ENCODE measurements at regions not wholly inside any gene's neighbourhood (a gene's known extent, or its start where the extent isn't known, plus 50 kb on each side); places are given as distances from the start of the nearest gene placed in this dataset.

DNA sequence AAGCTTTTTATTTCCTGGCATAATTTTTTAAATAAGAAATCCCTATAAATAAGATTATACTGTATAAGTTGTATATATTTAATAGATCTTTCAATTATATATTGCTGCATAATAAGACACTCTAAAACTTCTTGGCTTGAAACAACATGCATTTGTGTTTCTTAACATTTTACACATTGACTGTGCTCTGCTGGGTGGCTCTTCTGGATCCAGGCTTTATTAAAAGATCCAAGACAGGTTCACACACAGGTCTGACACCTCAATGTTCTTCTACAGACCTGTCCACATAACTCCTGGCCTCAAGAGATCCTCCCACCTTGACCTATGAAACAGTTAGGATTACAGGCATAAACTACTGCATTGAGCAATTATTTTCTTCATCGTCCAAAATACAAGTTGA is 77.6 kb upstream of the PCDH17 start:
- Mint-ChIP-seq H3K27ac (ENCODE audit: unreplicated experiment) (no peak overlapping the region), H3K4me1 (ENCODE audit: low read depth) (peaks cover 7% of the 10 kb centered on the region), H3K36me3 (ENCODE audit: low read depth) (no peaks in the 10 kb centered on the region), H3K9me3 (ENCODE audit: low read depth) (peaks cover 3% of the 10 kb centered on the region), H3K4me3 (ENCODE audit: unreplicated experiment) (no peak overlapping the region), H3K27me3 (ENCODE audit: low read depth) (no peaks in the 10 kb centered on the region)
- DNase-seq (ENCODE audit: low spot score), result no peak
- TF ChIP-seq, protein P1, sequence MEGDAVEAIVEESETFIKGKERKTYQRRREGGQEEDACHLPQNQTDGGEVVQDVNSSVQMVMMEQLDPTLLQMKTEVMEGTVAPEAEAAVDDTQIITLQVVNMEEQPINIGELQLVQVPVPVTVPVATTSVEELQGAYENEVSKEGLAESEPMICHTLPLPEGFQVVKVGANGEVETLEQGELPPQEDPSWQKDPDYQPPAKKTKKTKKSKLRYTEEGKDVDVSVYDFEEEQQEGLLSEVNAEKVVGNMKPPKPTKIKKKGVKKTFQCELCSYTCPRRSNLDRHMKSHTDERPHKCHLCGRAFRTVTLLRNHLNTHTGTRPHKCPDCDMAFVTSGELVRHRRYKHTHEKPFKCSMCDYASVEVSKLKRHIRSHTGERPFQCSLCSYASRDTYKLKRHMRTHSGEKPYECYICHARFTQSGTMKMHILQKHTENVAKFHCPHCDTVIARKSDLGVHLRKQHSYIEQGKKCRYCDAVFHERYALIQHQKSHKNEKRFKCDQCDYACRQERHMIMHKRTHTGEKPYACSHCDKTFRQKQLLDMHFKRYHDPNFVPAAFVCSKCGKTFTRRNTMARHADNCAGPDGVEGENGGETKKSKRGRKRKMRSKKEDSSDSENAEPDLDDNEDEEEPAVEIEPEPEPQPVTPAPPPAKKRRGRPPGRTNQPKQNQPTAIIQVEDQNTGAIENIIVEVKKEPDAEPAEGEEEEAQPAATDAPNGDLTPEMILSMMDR (IDR thresholded peaks at IDR 0.05), result no peak

DNA sequence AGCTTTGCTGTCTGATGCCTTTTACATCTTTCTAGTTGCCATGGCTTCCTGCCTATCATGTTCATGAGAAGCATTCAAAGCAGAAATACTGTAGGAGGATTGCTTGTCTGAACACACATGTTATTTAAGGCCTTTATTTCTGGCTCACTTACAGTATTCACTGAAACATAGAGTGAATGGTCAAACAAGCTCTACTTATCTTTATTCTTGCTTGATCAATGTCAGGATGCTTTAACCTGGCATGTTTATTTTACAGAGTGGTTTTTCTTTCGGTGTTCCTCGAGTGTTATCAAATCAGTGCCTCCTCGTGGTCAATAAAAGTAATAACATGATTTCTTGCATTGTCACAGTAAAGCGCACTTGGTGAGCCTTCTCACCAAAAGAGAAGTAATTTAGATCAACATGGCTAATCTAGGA is 73.5 kb upstream of the PCDH17 start:
- Mint-ChIP-seq H3K4me1 (ENCODE audit: low read depth) (peaks cover 3% of the 10 kb centered on the region), H3K4me3 (ENCODE audit: unreplicated experiment) (no peak overlapping the region), H3K27me3 (ENCODE audit: low read depth) (peaks cover 1% of the 10 kb centered on the region), H3K36me3 (ENCODE audit: low read depth) (no peaks in the 10 kb centered on the region), H3K27ac (ENCODE audit: unreplicated experiment) (no peak overlapping the region), H3K9me3 (ENCODE audit: low read depth) (peaks cover 3% of the 10 kb centered on the region)
- DNase-seq (ENCODE audit: low spot score), result no peak
- TF ChIP-seq, protein P1 (IDR thresholded peaks at IDR 0.05), result peak; percentile 79

DNA sequence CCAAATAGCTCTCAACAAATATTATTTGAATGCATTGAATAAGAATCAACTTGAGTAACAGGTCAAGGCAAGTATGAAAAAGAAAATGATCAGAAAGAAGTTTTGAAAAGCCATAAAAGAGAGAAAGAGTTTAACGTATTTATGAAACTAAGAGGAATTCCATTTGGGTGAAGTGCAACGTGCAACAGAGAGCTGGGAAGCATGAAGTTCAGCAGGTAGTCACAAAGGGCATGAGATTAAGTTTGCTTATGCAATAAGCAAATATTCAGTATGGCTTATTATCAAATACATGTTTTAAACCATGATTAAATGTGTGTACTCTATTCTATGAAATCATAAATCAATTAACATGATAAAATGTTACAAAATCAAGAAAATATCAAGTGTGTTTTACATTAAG is 62.7 kb upstream of the PCDH17 start:
- Mint-ChIP-seq H3K36me3 (ENCODE audit: low read depth) (no peaks in the 10 kb centered on the region), H3K27ac (ENCODE audit: unreplicated experiment) (no peak overlapping the region), H3K9me3 (ENCODE audit: low read depth) (no peaks in the 10 kb centered on the region), H3K4me3 (ENCODE audit: unreplicated experiment) (no peak overlapping the region), H3K27me3 (ENCODE audit: low read depth) (no peaks in the 10 kb centered on the region), H3K4me1 (ENCODE audit: low read depth) (no peaks in the 10 kb centered on the region)
- DNase-seq (ENCODE audit: low spot score), result no peak
- TF ChIP-seq, protein P1 (IDR thresholded peaks at IDR 0.05), result no peak

DNA sequence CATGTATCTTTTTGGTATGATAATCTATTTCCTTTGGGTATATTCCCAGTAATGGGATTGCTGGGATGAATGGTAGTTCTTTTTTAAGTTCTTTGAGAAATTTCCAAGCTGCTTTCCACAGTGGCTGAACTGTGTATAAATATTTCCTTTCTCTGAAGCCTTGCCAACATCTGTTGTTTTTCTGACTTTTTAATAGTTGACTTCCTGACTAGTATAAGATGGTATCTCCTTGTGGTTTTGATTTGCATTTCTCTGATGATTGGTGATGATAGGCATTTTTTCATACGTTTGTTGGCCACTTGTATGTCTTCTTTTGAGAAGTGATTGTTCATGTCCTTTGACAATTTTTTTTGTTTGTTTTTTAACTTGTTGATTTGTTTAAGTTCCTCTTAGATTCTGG is 61.6 kb upstream of the PCDH17 start:
- H3K4me1 Mint-ChIP-seq (ENCODE audit: low read depth), result no peaks in the 10 kb centered on the region
- H3K36me3 Mint-ChIP-seq (ENCODE audit: low read depth), result no peaks in the 10 kb centered on the region
- TF ChIP-seq, protein P1 (IDR thresholded peaks at IDR 0.05), result no peak
- H3K9me3 Mint-ChIP-seq (ENCODE audit: low read depth), result peaks cover 3% of the 10 kb centered on the region
- H3K4me3 Mint-ChIP-seq (ENCODE audit: unreplicated experiment), result no peak overlapping the region
- no peak for DNase-seq (ENCODE audit: low spot score)
- no peaks in the 10 kb centered on the region for H3K27me3 Mint-ChIP-seq (ENCODE audit: low read depth)
- no peak overlapping the region for H3K27ac Mint-ChIP-seq (ENCODE audit: unreplicated experiment)
